SK-N-SH (cell line): ENCODE measurements at regions not wholly inside any gene's neighbourhood (a gene's known extent, or its start where the extent isn't known, plus 50 kb on each side); places are given as distances from the start of the nearest gene placed in this dataset.

Experiments
- CTCF ChIP-seq: fragments of 200-600 bp; sonication (generic); IDR thresholded peaks from 2 replicates; pipeline ENCODE4 v1.6.1; 2017; ENCODE audit warnings: antibody characterized with exemption, mild to moderate bottlenecking, moderate library complexity
- EP300 ChIP-seq, 2 experiments: IDR thresholded peaks; 2 replicates each; pipeline versions ENCODE4 v1.4.0 to v1.6.1; 2012; ENCODE audit warnings: borderline replicate concordance in 1 of 2, low read depth in 1 of 2, low read length in 1 of 2
- JUND ChIP-seq: IDR thresholded peaks from 2 replicates; pipeline ENCODE4 v1.4.0; 2012
- SMC3 ChIP-seq: IDR thresholded peaks from 2 replicates; pipeline ENCODE4 v1.6.1; 2012; ENCODE audit warnings: low read depth, low read length, improper control_type of control experiment

- TF ChIP-seq SMC3 (no peak), CTCF (no peak), JUND (no peak), EP300 (IDR thresholded peaks at IDR 0.05; ENCODE audit: borderline replicate concordance in 1 of 2, low read depth in 1 of 2, low read length in 1 of 2) (no peak)
Measured at GRCh38 chr2:83661711-83662110, 797.4 kb downstream of the SUCLG1 start.
